Progenitor cell of endocrine pancreas (in vitro differentiated cells): ENCODE measurements at regions not wholly inside any gene's neighbourhood (a gene's known extent, or its start where the extent isn't known, plus 50 kb on each side); places are given as distances from the start of the nearest gene placed in this dataset.
A peak's percentile ranks its signal among the peaks of the same experiment; 100 is the strongest.
"Not testable (repeated sequence)": the region's sequence is repeated elsewhere in the genome, so short reads cannot be mapped to it uniquely, and the experiment has no call there.

Experiments used
- DNase-seq: peaks from one replicate; pipeline ENCODE4 v3.0.0; 2021; ENCODE audit warnings: low spot score; ENCODE audit not compliant: unreplicated experiment
- H3K27ac Mint-ChIP-seq: 2 replicates; pipeline ENCODE4 v1.8.0; 2021; ENCODE audit warnings: mild to moderate bottlenecking, moderate library complexity, mixed read lengths
- H3K27me3 Mint-ChIP-seq: 2 replicates; pipeline ENCODE4 v1.8.0; 2021; ENCODE audit warnings: mixed read lengths
- H3K36me3 Mint-ChIP-seq: 2 replicates; pipeline ENCODE4 v1.8.0; 2022; ENCODE audit warnings: mixed read lengths; ENCODE audit not compliant: insufficient read depth
- H3K4me1 Mint-ChIP-seq: 2 replicates; pipeline ENCODE4 v1.8.0; 2021; ENCODE audit warnings: low read depth, mixed read lengths
- H3K4me3 Mint-ChIP-seq: 2 replicates; pipeline ENCODE4 v1.8.0; 2021; ENCODE audit warnings: low read depth, mild to moderate bottlenecking, moderate library complexity, mixed read lengths
- H3K9me3 Mint-ChIP-seq: 2 replicates; pipeline ENCODE4 v1.8.0; 2021; ENCODE audit warnings: low read depth, mixed read lengths
- CTCF ChIP-seq: fragments of 200-600 bp; sonication (generic); IDR thresholded peaks from one replicate; pipeline ENCODE4 v1.5.0; 2021; ENCODE audit warnings: antibody characterized with exemption, mild to moderate bottlenecking; ENCODE audit not compliant: unreplicated experiment

GRCh38 chr4:118504927-118505326 is 152.1 kb upstream of the PRSS12 start:
- not testable (repeated sequence) for H3K4me3 Mint-ChIP-seq, H3K27me3 Mint-ChIP-seq, H3K4me1 Mint-ChIP-seq, H3K36me3 Mint-ChIP-seq, DNase-seq, H3K27ac Mint-ChIP-seq, H3K9me3 Mint-ChIP-seq

GRCh38 chr4:118505491-118505890 is 152.7 kb upstream of the PRSS12 start:
- H3K9me3 Mint-ChIP-seq, H3K36me3 Mint-ChIP-seq, H3K27ac Mint-ChIP-seq, H3K4me3 Mint-ChIP-seq, H3K27me3 Mint-ChIP-seq, DNase-seq, H3K4me1 Mint-ChIP-seq: not testable (repeated sequence)

- H3K4me1 Mint-ChIP-seq, DNase-seq, H3K27ac Mint-ChIP-seq, H3K9me3 Mint-ChIP-seq, H3K4me3 Mint-ChIP-seq, H3K36me3 Mint-ChIP-seq, H3K27me3 Mint-ChIP-seq: not testable (repeated sequence)
Observed at GRCh38 chr4:118512870-118513269, 160.1 kb upstream of the PRSS12 start.

- H3K27ac Mint-ChIP-seq, H3K4me1 Mint-ChIP-seq, DNase-seq, H3K27me3 Mint-ChIP-seq, H3K36me3 Mint-ChIP-seq, H3K4me3 Mint-ChIP-seq, H3K9me3 Mint-ChIP-seq: not testable (repeated sequence)
Observed at GRCh38 chr4:118514332-118514731, 161.5 kb upstream of the PRSS12 start.

- not testable (repeated sequence) for H3K4me3 Mint-ChIP-seq, H3K27ac Mint-ChIP-seq, H3K4me1 Mint-ChIP-seq, H3K27me3 Mint-ChIP-seq, H3K9me3 Mint-ChIP-seq, H3K36me3 Mint-ChIP-seq, DNase-seq
Observed at GRCh38 chr4:118516107-118516506, 163.3 kb upstream of the PRSS12 start.

- H3K4me3 Mint-ChIP-seq, H3K36me3 Mint-ChIP-seq, H3K9me3 Mint-ChIP-seq, H3K27me3 Mint-ChIP-seq, H3K27ac Mint-ChIP-seq, H3K4me1 Mint-ChIP-seq, DNase-seq: not testable (repeated sequence)
Observed at GRCh38 chr4:118530107-118530506, 155.1 kb upstream of the METTL14 start.

GRCh38 chr4:118531947-118532346 is 153.2 kb upstream of the METTL14 start:
- not testable (repeated sequence) for DNase-seq, H3K4me1 Mint-ChIP-seq, H3K27me3 Mint-ChIP-seq, H3K4me3 Mint-ChIP-seq, H3K27ac Mint-ChIP-seq, H3K36me3 Mint-ChIP-seq, H3K9me3 Mint-ChIP-seq

- not testable (repeated sequence) for H3K4me1 Mint-ChIP-seq
Observed at GRCh38 chr4:118535788-118536187, 149.4 kb upstream of the METTL14 start.

GRCh38 chr4:118539412-118540077 is 145.6 kb upstream of the METTL14 start:
- H3K27me3 Mint-ChIP-seq, H3K27ac Mint-ChIP-seq, H3K4me1 Mint-ChIP-seq, DNase-seq, H3K36me3 Mint-ChIP-seq, H3K9me3 Mint-ChIP-seq, H3K4me3 Mint-ChIP-seq: not testable (repeated sequence)
- peak; percentile 55 for TF ChIP-seq CTCF

More at GRCh38 chr4:118535788-118536187, 149.4 kb upstream of the METTL14 start:
- not testable (repeated sequence) for H3K4me3 Mint-ChIP-seq, DNase-seq, H3K9me3 Mint-ChIP-seq, H3K36me3 Mint-ChIP-seq, H3K27me3 Mint-ChIP-seq, H3K27ac Mint-ChIP-seq

GRCh38 chr4:118556576-118556975 is 128.6 kb upstream of the METTL14 start:
- not testable (repeated sequence) for H3K27me3 Mint-ChIP-seq

More at GRCh38 chr4:118556576-118556975, 128.6 kb upstream of the METTL14 start:
- not testable (repeated sequence) for DNase-seq, H3K4me3 Mint-ChIP-seq, H3K9me3 Mint-ChIP-seq, H3K36me3 Mint-ChIP-seq, H3K4me1 Mint-ChIP-seq, H3K27ac Mint-ChIP-seq
